GM06990 (cell line): ENCODE measurements at regions not wholly inside any gene's neighbourhood (a gene's known extent, or its start where the extent isn't known, plus 50 kb on each side); places are given as distances from the start of the nearest gene placed in this dataset.

Experiments used
- DNase-seq: peaks from one replicate; pipeline ENCODE4 v3.0.0-alpha.2; 2011; ENCODE audit not compliant: insufficient read length; ENCODE audit errors: extremely low read depth
- H3K27me3 ChIP-seq: replicated peaks from 2 replicates; pipeline ENCODE4 v1.6.0; 2011; ENCODE audit warnings: low read length; ENCODE audit not compliant: control insufficient read depth, insufficient read depth
- H3K36me3 ChIP-seq: 2 replicates; pipeline ENCODE4 v1.5.1; 2011; ENCODE audit warnings: low read length; ENCODE audit not compliant: control insufficient read depth, insufficient read depth
- H3K4me3 ChIP-seq: replicated peaks from 2 replicates; pipeline ENCODE4 v1.5.1; 2011; ENCODE audit warnings: low read depth, mild to moderate bottlenecking, control low read depth, low read length
- CTCF ChIP-seq: IDR thresholded peaks from 2 replicates; pipeline ENCODE4 v1.5.1; 2011; ENCODE audit warnings: low read length, control low read depth, mild to moderate bottlenecking, inconsistent platforms; ENCODE audit not compliant: insufficient read depth, poor library complexity, severe bottlenecking

- no peaks in the 10 kb centered on the region; the same call in 1 of the 2 replicates for H3K27me3 ChIP-seq
- DNase-seq, result no peak
- TF ChIP-seq CTCF, result no peak
- H3K4me3 ChIP-seq, result no peak overlapping the region
- no peaks in the 10 kb centered on the region for H3K36me3 ChIP-seq
These were observed 333.1 kb upstream of the MAF start for GRCh38 chr16:79933603-79934002.

- no peak overlapping the region for H3K4me3 ChIP-seq
- TF ChIP-seq CTCF, result no peak
- H3K36me3 ChIP-seq, result no peaks in the 10 kb centered on the region
- DNase-seq, result no peak
- H3K27me3 ChIP-seq, result no peaks in the 10 kb centered on the region; the same call in none of the 2 replicates
These were observed 332.0 kb upstream of the MAF start for GRCh38 chr16:79932572-79932971.

- Histone ChIP-seq H3K36me3 (no peaks in the 10 kb centered on the region), H3K4me3 (no peak overlapping the region), H3K27me3 (no peaks in the 10 kb centered on the region; the same call in none of the 2 replicates)
- no peak for TF ChIP-seq CTCF
- DNase-seq, result no peak
These were observed 331.2 kb upstream of the MAF start for GRCh38 chr16:79931721-79932120.

- no peak for DNase-seq
- TF ChIP-seq CTCF, result no peak
- Histone ChIP-seq H3K4me3 (no peak overlapping the region), H3K27me3 (no peaks in the 10 kb centered on the region; the same call in none of the 2 replicates), H3K36me3 (no peaks in the 10 kb centered on the region)
These were observed 328.9 kb upstream of the MAF start for GRCh38 chr16:79929260-79929965.

- Histone ChIP-seq H3K27me3 (no peaks in the 10 kb centered on the region; the same call in none of the 2 replicates), H3K36me3 (no peaks in the 10 kb centered on the region), H3K4me3 (no peak overlapping the region)
- TF ChIP-seq CTCF, result no peak
- no peak for DNase-seq
These were observed 327.8 kb upstream of the MAF start for GRCh38 chr16:79928142-79928873.
